GM10266 (cell line): ENCODE measurements at regions not wholly inside any gene's neighbourhood (a gene's known extent, or its start where the extent isn't known, plus 50 kb on each side); places are given as distances from the start of the nearest gene placed in this dataset.

ENCODE experiments used
- DNase-seq: peaks from one replicate; pipeline ENCODE4 v3.0.0; 2012; ENCODE audit errors: extremely low spot score
- CTCF ChIP-seq: IDR thresholded peaks from 2 replicates; pipeline ENCODE4 v1.5.1; 2012; ENCODE audit warnings: mild to moderate bottlenecking, low read depth; ENCODE audit not compliant: control insufficient read depth, insufficient read depth; ENCODE audit errors: missing control alignments

GRCh38 chr1:57485643-57486042, 61.8 kb upstream of the DAB1 start:
- DNase-seq, result no peak
- TF ChIP-seq CTCF, result no peak

GRCh38 chr1:57483954-57484353, 60.1 kb upstream of the DAB1 start:
- no peak for TF ChIP-seq CTCF
- no peak for DNase-seq

DNA sequence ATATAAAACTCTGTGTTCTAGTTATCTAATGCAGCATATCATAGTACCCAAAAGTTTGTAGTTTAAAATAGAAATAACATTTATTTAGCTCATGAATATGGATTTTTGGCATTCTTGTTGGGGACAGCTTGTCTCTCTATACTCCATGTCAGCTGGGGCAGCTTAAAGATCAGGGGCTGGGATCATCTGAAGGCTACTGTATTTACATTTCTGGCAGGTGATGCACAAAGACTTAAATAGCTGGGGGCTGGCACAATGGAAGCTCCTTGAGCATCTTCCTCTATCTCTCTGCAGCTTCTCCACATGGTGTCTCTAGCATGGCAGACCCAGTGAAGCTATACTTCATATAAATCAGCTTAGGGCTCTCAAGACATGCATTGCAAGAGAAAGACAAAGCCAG, 55.6 kb upstream of the DAB1 start:
- DNase-seq, result no peak
- no peak for TF ChIP-seq CTCF

DNA sequence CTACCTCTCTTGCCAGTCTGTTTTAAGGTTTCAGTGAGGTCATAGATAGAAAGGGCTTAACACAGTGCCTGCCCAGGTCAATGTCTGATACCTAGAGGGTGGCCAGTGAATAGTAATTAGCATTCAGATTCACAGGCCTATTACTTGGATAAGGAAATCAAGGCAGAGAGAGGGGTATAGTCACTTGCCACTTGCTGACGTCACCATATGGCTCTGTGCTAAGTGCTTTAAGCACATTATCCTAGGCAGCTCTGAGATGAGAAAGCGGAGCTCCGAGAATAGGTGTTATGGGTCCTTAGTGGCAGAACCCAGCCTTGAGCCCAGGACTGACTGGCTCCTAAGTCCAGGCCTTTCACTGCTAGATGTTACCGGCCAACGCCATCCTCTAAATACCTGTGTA, 51.5 kb upstream of the DAB1 start:
- DNase-seq, result no peak
- TF ChIP-seq CTCF, result no peak

GRCh38 chr1:57474137-57474750, 50.4 kb upstream of the DAB1 start:
- TF ChIP-seq CTCF, result no peak
- no peak for DNase-seq
